Natural killer cell (primary cell): ENCODE measurements at regions not wholly inside any gene's neighbourhood (a gene's known extent, or its start where the extent isn't known, plus 50 kb on each side); places are given as distances from the start of the nearest gene placed in this dataset.

Source experiments
- ATAC-seq, 3 donors: fragments of 150-1000 bp in 2 of 3; fragments of 200-7000 bp in 1 of 3; cut with Tn5 transposase; 1 replicate in 1 of 3; 2 replicates in 2 of 3; pipeline ENCODE4 v1.10.0; 2021; ENCODE audit warnings: mild to moderate bottlenecking in 2 of 3, moderate library complexity in 2 of 3
- DNase-seq, 2 donors: peaks; one replicate each; pipeline versions ENCODE4 v3.0.0 to v3.0.0-alpha.2; 2013 to 2021; ENCODE audit warnings: mixed read lengths in 1 of 2
- H3K27ac ChIP-seq: one replicate; pipeline ENCODE4 v1.5.1; 2013; ENCODE audit warnings: mild to moderate bottlenecking, low read length
- H3K27me3 ChIP-seq: one replicate; pipeline ENCODE4 v1.6.1; 2013; ENCODE audit warnings: low read length; ENCODE audit not compliant: control insufficient read depth, insufficient read depth
- H3K36me3 ChIP-seq: one replicate; pipeline ENCODE4 v1.6.1; 2013; ENCODE audit warnings: low read length; ENCODE audit not compliant: control insufficient read depth, insufficient read depth
- H3K4me1 ChIP-seq: one replicate; pipeline ENCODE4 v1.6.1; 2013; ENCODE audit warnings: low read length; ENCODE audit not compliant: control insufficient read depth, insufficient read depth
- H3K4me3 ChIP-seq: one replicate; pipeline ENCODE4 v1.5.1; 2013; ENCODE audit warnings: low read length
- H3K9me3 ChIP-seq: one replicate; pipeline ENCODE4 v1.6.1; 2013; ENCODE audit warnings: low read length; ENCODE audit not compliant: control insufficient read depth, insufficient read depth
- H3K27ac Mint-ChIP-seq, 2 donors: one replicate each; pipeline ENCODE4 v1.8.0; 2022; ENCODE audit warnings: mild to moderate bottlenecking in 2 of 2, mixed read lengths in 2 of 2, moderate library complexity in 1 of 2
- H3K27me3 Mint-ChIP-seq, 2 donors: one replicate each; pipeline ENCODE4 v1.8.0; 2022; ENCODE audit warnings: low read depth in 2 of 2, mixed read lengths in 2 of 2
- H3K36me3 Mint-ChIP-seq: one replicate; pipeline ENCODE4 v1.8.0; 2022; ENCODE audit warnings: mixed read lengths
- H3K4me1 Mint-ChIP-seq, 2 donors: one replicate each; pipeline ENCODE4 v1.8.0; 2022; ENCODE audit warnings: mixed read lengths in 2 of 2
- H3K4me3 Mint-ChIP-seq: one replicate; pipeline ENCODE4 v1.8.0; 2022; ENCODE audit warnings: mild to moderate bottlenecking, moderate library complexity, mixed read lengths
- H3K9me3 Mint-ChIP-seq, 2 donors: one replicate each; pipeline ENCODE4 v1.8.0; 2022; ENCODE audit warnings: mixed read lengths in 2 of 2
- CTCF ChIP-seq: fragments of 200-600 bp; IDR thresholded peaks from one replicate; pipeline ENCODE4 v1.8.0; 2022; ENCODE audit warnings: antibody characterized with exemption
- WGBS: methylation state at CpG from one replicate; pipeline ENCODE4 v1.1.7; 2013; ENCODE audit warnings: missing lambda C conversion rate; ENCODE audit not compliant: insufficient coverage; 5-methylcytosine and 5-hydroxymethylcytosine counted together
- intact Hi-C: fragments of 100-400 bp; cut with micrococcal nuclease; formaldehyde crosslinking; loops from one replicate; pipeline ENCODE4 v1.14.2; 2022

GRCh38 chr5:57111993-57112392, 61.9 kb upstream of the GPBP1 start:
- Histone ChIP-seq H3K9me3 (no peaks in the 10 kb centered on the region), H3K27ac (no peak overlapping the region), H3K4me1 (no peaks in the 10 kb centered on the region), H3K4me3 (no peak overlapping the region), H3K27me3 (no peaks in the 10 kb centered on the region), H3K36me3 (no peaks in the 10 kb centered on the region)
- Mint-ChIP-seq H3K36me3 (no peaks in the 10 kb centered on the region), H3K9me3 (no peaks in the 10 kb centered on the region), H3K4me3 (no peak overlapping the region), H3K4me1 (no peaks in the 10 kb centered on the region), H3K27ac (no peak overlapping the region), H3K27me3 (peaks cover 0 to under 1% of the 10 kb centered on the region in 2 donors)
- TF ChIP-seq CTCF: no peak
- intact Hi-C loops: no loop called here
- no peak for ATAC-seq
- DNase-seq: no peak
- WGBS: 75% methylated on average over 2 of the region's 2 CpGs

GRCh38 chr5:57113481-57113880, 60.4 kb upstream of the GPBP1 start:
- Mint-ChIP-seq H3K27me3 (no peaks in the 10 kb centered on the region), H3K9me3 (no peaks in the 10 kb centered on the region)

GRCh38 chr5:57117596-57117995, 56.3 kb upstream of the GPBP1 start:
- intact Hi-C loops: no loop called here
- no peak overlapping the region for H3K27ac Mint-ChIP-seq
- H3K4me3 Mint-ChIP-seq: no peak overlapping the region

More at GRCh38 chr5:57113481-57113880, 60.4 kb upstream of the GPBP1 start:
- no peak for TF ChIP-seq CTCF
- Histone ChIP-seq H3K9me3 (no peaks in the 10 kb centered on the region), H3K36me3 (no peaks in the 10 kb centered on the region), H3K27me3 (no peaks in the 10 kb centered on the region), H3K4me3 (no peak overlapping the region), H3K4me1 (no peaks in the 10 kb centered on the region), H3K27ac (no peak overlapping the region)
- intact Hi-C loops: no loop called here
- Mint-ChIP-seq H3K4me3 (no peak overlapping the region), H3K27ac (no peak overlapping the region), H3K4me1 (no peaks in the 10 kb centered on the region), H3K36me3 (no peaks in the 10 kb centered on the region)
- DNase-seq: no peak
- no peak for ATAC-seq

More at GRCh38 chr5:57117596-57117995, 56.3 kb upstream of the GPBP1 start:
- H3K4me1 Mint-ChIP-seq: no peaks in the 10 kb centered on the region
- no peak overlapping the region for H3K27ac ChIP-seq
- H3K36me3 ChIP-seq: no peaks in the 10 kb centered on the region
- DNase-seq (peak in 1 of 2 donors; percentile 74), ATAC-seq (peak; percentile 44 to 65 (median 52))
- H3K36me3 Mint-ChIP-seq: no peaks in the 10 kb centered on the region
- no peaks in the 10 kb centered on the region for H3K9me3 ChIP-seq
- no peak for TF ChIP-seq CTCF
- H3K4me3 ChIP-seq: no peak overlapping the region
- H3K4me1 ChIP-seq: no peaks in the 10 kb centered on the region
- no peaks in the 10 kb centered on the region for H3K27me3 ChIP-seq
- 25% methylated on average over 1 of the region's 1 CpG for WGBS
- H3K27me3 Mint-ChIP-seq: no peaks in the 10 kb centered on the region
- no peaks in the 10 kb centered on the region for H3K9me3 Mint-ChIP-seq
